ENCODE measurements at regions not wholly inside any gene's neighbourhood (a gene's known extent, or its start where the extent isn't known, plus 50 kb on each side); places are given as distances from the start of the nearest gene placed in this dataset.

GRCh38 chr4:119746951-119747350 is 118.3 kb upstream of the PDE5A start:
- CTCF ChIA-PET (ENCODE audit: low intra/inter-chr PET ratio, low total read pairs), result no interaction called here
- Histone ChIP-seq H4K20me1 (ENCODE audit: insufficient read depth, low read length) (no peaks in the 10 kb centered on the region), H3K9me3 (ENCODE audit: low read length) (no peaks in the 10 kb centered on the region), H3K4me1 (ENCODE audit: insufficient read depth, low read length) (no peaks in the 10 kb centered on the region), H3K79me2 (ENCODE audit: insufficient read depth, low read length) (no peaks in the 10 kb centered on the region), H3K4me2 (ENCODE audit: low read depth, low read length) (no peak overlapping the region), H3K9ac (ENCODE audit: insufficient read depth, low read depth, low read length) (no peak overlapping the region), H3K27me3 (ENCODE audit: control insufficient read depth in 1 of 2, insufficient read depth in 2 of 2, low read length in 2 of 2) (no peaks in the 10 kb centered on the region), H2AFZ (ENCODE audit: low read length) (no peak overlapping the region), H3K36me3 (replicated peaks in 1 of 2; ENCODE audit: control insufficient read depth in 1 of 2, insufficient read depth in 2 of 2, low read length in 2 of 2) (no peaks in the 10 kb centered on the region), H3K4me3 (replicated peaks in 1 of 3; ENCODE audit: insufficient read depth in 1 of 3, low read depth in 2 of 3, low read length in 3 of 3) (no peak overlapping the region), H3K27ac (ENCODE audit: extremely low read length, insufficient read depth, low read length) (no peak overlapping the region)
- in situ Hi-C loops (cut with HindIII; ENCODE audit: extremely low pct_ligation_motif_present, low pct_unique_long_range_greater_than_20kb) (no loop called here), intact Hi-C loops (cut with micrococcal nuclease; ENCODE audit: unreplicated experiment) (no loop called here)
- TF ChIP-seq, protein P1, sequence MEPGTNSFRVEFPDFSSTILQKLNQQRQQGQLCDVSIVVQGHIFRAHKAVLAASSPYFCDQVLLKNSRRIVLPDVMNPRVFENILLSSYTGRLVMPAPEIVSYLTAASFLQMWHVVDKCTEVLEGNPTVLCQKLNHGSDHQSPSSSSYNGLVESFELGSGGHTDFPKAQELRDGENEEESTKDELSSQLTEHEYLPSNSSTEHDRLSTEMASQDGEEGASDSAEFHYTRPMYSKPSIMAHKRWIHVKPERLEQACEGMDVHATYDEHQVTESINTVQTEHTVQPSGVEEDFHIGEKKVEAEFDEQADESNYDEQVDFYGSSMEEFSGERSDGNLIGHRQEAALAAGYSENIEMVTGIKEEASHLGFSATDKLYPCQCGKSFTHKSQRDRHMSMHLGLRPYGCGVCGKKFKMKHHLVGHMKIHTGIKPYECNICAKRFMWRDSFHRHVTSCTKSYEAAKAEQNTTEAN (CRISPR knock-in tag; conservative IDR thresholded peaks at IDR 0.05), result no peak
- TF ChIP-seq, protein P2, sequence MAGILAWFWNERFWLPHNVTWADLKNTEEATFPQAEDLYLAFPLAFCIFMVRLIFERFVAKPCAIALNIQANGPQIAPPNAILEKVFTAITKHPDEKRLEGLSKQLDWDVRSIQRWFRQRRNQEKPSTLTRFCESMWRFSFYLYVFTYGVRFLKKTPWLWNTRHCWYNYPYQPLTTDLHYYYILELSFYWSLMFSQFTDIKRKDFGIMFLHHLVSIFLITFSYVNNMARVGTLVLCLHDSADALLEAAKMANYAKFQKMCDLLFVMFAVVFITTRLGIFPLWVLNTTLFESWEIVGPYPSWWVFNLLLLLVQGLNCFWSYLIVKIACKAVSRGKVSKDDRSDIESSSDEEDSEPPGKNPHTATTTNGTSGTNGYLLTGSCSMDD (CRISPR knock-in tag; IDR thresholded peaks at IDR 0.05), result no peak
- TF ChIP-seq HNRNPL (IDR thresholded peaks at IDR 0.05; ENCODE audit: low read depth, low read length) (no peak), ZEB1 (IDR thresholded peaks at IDR 0.05; ENCODE audit: insufficient replicate concordance, low read depth) (no peak), ZNF354B (CRISPR knock-in tag; IDR thresholded peaks at IDR 0.05) (no peak), SNAPC2 (CRISPR knock-in tag; IDR thresholded peaks at IDR 0.05) (no peak), HCFC1 (IDR thresholded peaks at IDR 0.05; ENCODE audit: low read depth, low read length) (no peak), ZNF616 (CRISPR knock-in tag; IDR thresholded peaks at IDR 0.05; ENCODE audit: low read depth) (no peak)
- TF ChIP-seq, protein P3, sequence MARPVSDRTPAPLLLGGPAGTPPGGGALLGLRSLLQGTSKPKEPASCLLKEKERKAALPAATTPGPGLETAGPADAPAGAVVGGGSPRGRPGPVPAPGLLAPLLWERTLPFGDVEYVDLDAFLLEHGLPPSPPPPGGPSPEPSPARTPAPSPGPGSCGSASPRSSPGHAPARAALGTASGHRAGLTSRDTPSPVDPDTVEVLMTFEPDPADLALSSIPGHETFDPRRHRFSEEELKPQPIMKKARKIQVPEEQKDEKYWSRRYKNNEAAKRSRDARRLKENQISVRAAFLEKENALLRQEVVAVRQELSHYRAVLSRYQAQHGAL (CRISPR knock-in tag; IDR thresholded peaks at IDR 0.05; ENCODE audit: not compliant biosample characterization), result no peak
- TF ChIP-seq, protein P4, sequence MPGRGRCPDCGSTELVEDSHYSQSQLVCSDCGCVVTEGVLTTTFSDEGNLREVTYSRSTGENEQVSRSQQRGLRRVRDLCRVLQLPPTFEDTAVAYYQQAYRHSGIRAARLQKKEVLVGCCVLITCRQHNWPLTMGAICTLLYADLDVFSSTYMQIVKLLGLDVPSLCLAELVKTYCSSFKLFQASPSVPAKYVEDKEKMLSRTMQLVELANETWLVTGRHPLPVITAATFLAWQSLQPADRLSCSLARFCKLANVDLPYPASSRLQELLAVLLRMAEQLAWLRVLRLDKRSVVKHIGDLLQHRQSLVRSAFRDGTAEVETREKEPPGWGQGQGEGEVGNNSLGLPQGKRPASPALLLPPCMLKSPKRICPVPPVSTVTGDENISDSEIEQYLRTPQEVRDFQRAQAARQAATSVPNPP (CRISPR knock-in tag; IDR thresholded peaks at IDR 0.05), result no peak
- BruUV-seq (replicated peaks), result no TSS peak
- WGBS (ENCODE audit: low lambda C conversion rate), result 0% methylated on average over 3 of the region's 3 CpGs
- no peak for ATAC-seq
- no peak for FAIRE-seq
- POLR2A ChIA-PET, result no interaction called here
- no peak for DNase-seq (ENCODE audit: low spot score)
